ENCODE measurements at regions not wholly inside any gene's neighbourhood (a gene's known extent, or its start where the extent isn't known, plus 50 kb on each side); places are given as distances from the start of the nearest gene placed in this dataset.

- Histone ChIP-seq H3K14ac (ENCODE audit: low read length) (no peak overlapping the region), H3K4ac (ENCODE audit: low read length) (no peak overlapping the region), H3K9ac (ENCODE audit: low read depth, low read length, poor library complexity) (no peak overlapping the region), H3K18ac (ENCODE audit: low read length) (no peak overlapping the region), H3K27me3 (ENCODE audit: control insufficient read depth in 3 of 3, insufficient read depth in 3 of 3, low read depth in 1 of 3, low read length in 3 of 3) (no peaks in the 10 kb centered on the region), H4K8ac (ENCODE audit: low read depth, low read length) (no peak overlapping the region), H3K23ac (ENCODE audit: low read depth, low read length, poor library complexity) (no peak overlapping the region), H2BK5ac (ENCODE audit: low read length) (no peak overlapping the region), H3K4me1 (ENCODE audit: control insufficient read depth in 2 of 2, insufficient read depth in 1 of 2, low read depth in 1 of 2, low read length in 2 of 2) (peaks cover 0 to 2% of the 10 kb centered on the region in 2 donors), H3K79me1 (ENCODE audit: low read depth, low read length) (no peaks in the 10 kb centered on the region), H4K91ac (ENCODE audit: low read depth, low read length, poor library complexity) (no peak overlapping the region), H2AFZ (ENCODE audit: low read length) (no peak overlapping the region), H3K36me3 (replicated peaks in 1 of 2; ENCODE audit: control insufficient read depth in 2 of 2, insufficient read depth in 2 of 2, low read length in 2 of 2) (no peaks in the 10 kb centered on the region), H3K4me2 (ENCODE audit: insufficient read depth, low read length, poor library complexity, severe bottlenecking) (no peak overlapping the region), H2BK15ac (ENCODE audit: low read length) (no peak overlapping the region), H3K4me3 (ENCODE audit: low read length in 2 of 2) (no peak overlapping the region), H2BK12ac (ENCODE audit: low read length) (no peak overlapping the region), H3K9me3 (replicated peaks in 1 of 2; ENCODE audit: control insufficient read depth in 2 of 2, insufficient read depth in 1 of 2, low read depth in 1 of 2, low read length in 2 of 2) (peaks cover 0 to 3% of the 10 kb centered on the region in 2 donors), H2BK120ac (ENCODE audit: low read depth, low read length) (no peak overlapping the region), H3K27ac (replicated peaks; ENCODE audit: low read length) (no peak overlapping the region), H2AK5ac (ENCODE audit: low read depth, low read length) (no peak overlapping the region)
- DNase-seq (ENCODE audit: low spot score): no peak
- whole genome bisulfite sequencing, 2 donors (ENCODE audit: extremely low coverage in 2 of 2, insufficient read length in 2 of 2, insufficient replicate concordance in 1 of 2): no CpG with 5 or more reads among the region's 9 CpGs
Measured at GRCh38 chr18:78743078-78743477, 236.5 kb upstream of the SALL3 start.

- Histone ChIP-seq H2BK120ac (ENCODE audit: low read depth, low read length) (no peak overlapping the region), H2BK12ac (ENCODE audit: low read length) (no peak overlapping the region), H3K23ac (ENCODE audit: low read depth, low read length, poor library complexity) (no peak overlapping the region), H3K36me3 (replicated peaks in 1 of 2; ENCODE audit: control insufficient read depth in 2 of 2, insufficient read depth in 2 of 2, low read length in 2 of 2) (no peaks in the 10 kb centered on the region), H3K9me3 (replicated peaks in 1 of 2; ENCODE audit: control insufficient read depth in 2 of 2, insufficient read depth in 1 of 2, low read depth in 1 of 2, low read length in 2 of 2) (no peaks in the 10 kb centered on the region), H3K4me1 (ENCODE audit: control insufficient read depth in 2 of 2, insufficient read depth in 1 of 2, low read depth in 1 of 2, low read length in 2 of 2) (no peaks in the 10 kb centered on the region), H2BK15ac (ENCODE audit: low read length) (no peak overlapping the region), H4K8ac (ENCODE audit: low read depth, low read length) (no peak overlapping the region), H2BK5ac (ENCODE audit: low read length) (no peak overlapping the region), H3K18ac (ENCODE audit: low read length) (no peak overlapping the region), H3K4me2 (ENCODE audit: insufficient read depth, low read length, poor library complexity, severe bottlenecking) (no peak overlapping the region), H3K27me3 (ENCODE audit: control insufficient read depth in 3 of 3, insufficient read depth in 3 of 3, low read depth in 1 of 3, low read length in 3 of 3) (no peaks in the 10 kb centered on the region), H3K9ac (ENCODE audit: low read depth, low read length, poor library complexity) (no peak overlapping the region), H2AK5ac (ENCODE audit: low read depth, low read length) (no peak overlapping the region), H3K79me1 (ENCODE audit: low read depth, low read length) (peaks cover 3% of the 10 kb centered on the region), H3K4ac (ENCODE audit: low read length) (no peak overlapping the region), H3K14ac (ENCODE audit: low read length) (no peak overlapping the region), H3K4me3 (ENCODE audit: low read length in 2 of 2) (no peak overlapping the region), H4K91ac (ENCODE audit: low read depth, low read length, poor library complexity) (no peak overlapping the region), H2AFZ (ENCODE audit: low read length) (no peak overlapping the region), H3K27ac (replicated peaks; ENCODE audit: low read length) (no peak overlapping the region)
- no peak for DNase-seq (ENCODE audit: low spot score)
- WGBS, 2 donors (ENCODE audit: extremely low coverage in 2 of 2, insufficient read length in 2 of 2, insufficient replicate concordance in 1 of 2): no CpG with 5 or more reads among the region's 17 CpGs
Measured at GRCh38 chr18:78751664-78752063, 228.0 kb upstream of the SALL3 start.

GRCh38 chr18:78753240-78753639 is 226.4 kb upstream of the SALL3 start:
- DNase-seq (ENCODE audit: low spot score): no peak
- Histone ChIP-seq H3K14ac (ENCODE audit: low read length) (no peak overlapping the region), H3K4me1 (ENCODE audit: control insufficient read depth in 2 of 2, insufficient read depth in 1 of 2, low read depth in 1 of 2, low read length in 2 of 2) (no peaks in the 10 kb centered on the region), H3K23ac (ENCODE audit: low read depth, low read length, poor library complexity) (no peak overlapping the region), H4K8ac (ENCODE audit: low read depth, low read length) (no peak overlapping the region), H3K4me3 (ENCODE audit: low read length in 2 of 2) (peak overlapping the region in 1 of 2 donors; percentile 20), H4K91ac (ENCODE audit: low read depth, low read length, poor library complexity) (no peak overlapping the region), H3K79me1 (ENCODE audit: low read depth, low read length) (peaks cover 3% of the 10 kb centered on the region), H2BK5ac (ENCODE audit: low read length) (peak overlapping the region; percentile 20), H2BK15ac (ENCODE audit: low read length) (peak overlapping the region; percentile 54), H3K4ac (ENCODE audit: low read length) (no peak overlapping the region), H3K27me3 (ENCODE audit: control insufficient read depth in 3 of 3, insufficient read depth in 3 of 3, low read depth in 1 of 3, low read length in 3 of 3) (no peaks in the 10 kb centered on the region), H2AFZ (ENCODE audit: low read length) (no peak overlapping the region), H3K4me2 (ENCODE audit: insufficient read depth, low read length, poor library complexity, severe bottlenecking) (no peak overlapping the region), H3K9ac (ENCODE audit: low read depth, low read length, poor library complexity) (peak overlapping the region; percentile 40), H2BK120ac (ENCODE audit: low read depth, low read length) (no peak overlapping the region), H3K9me3 (replicated peaks in 1 of 2; ENCODE audit: control insufficient read depth in 2 of 2, insufficient read depth in 1 of 2, low read depth in 1 of 2, low read length in 2 of 2) (no peaks in the 10 kb centered on the region), H3K27ac (replicated peaks; ENCODE audit: low read length) (no peak overlapping the region), H3K36me3 (replicated peaks in 1 of 2; ENCODE audit: control insufficient read depth in 2 of 2, insufficient read depth in 2 of 2, low read length in 2 of 2) (no peaks in the 10 kb centered on the region), H2BK12ac (ENCODE audit: low read length) (no peak overlapping the region), H3K18ac (ENCODE audit: low read length) (no peak overlapping the region), H2AK5ac (ENCODE audit: low read depth, low read length) (no peak overlapping the region)
- WGBS, 2 donors (ENCODE audit: extremely low coverage in 2 of 2, insufficient read length in 2 of 2, insufficient replicate concordance in 1 of 2): no CpG with 5 or more reads among the region's 23 CpGs

- Histone ChIP-seq H3K18ac (ENCODE audit: low read length) (no peak overlapping the region), H3K9ac (ENCODE audit: low read depth, low read length, poor library complexity) (no peak overlapping the region), H3K14ac (ENCODE audit: low read length) (no peak overlapping the region), H4K91ac (ENCODE audit: low read depth, low read length, poor library complexity) (no peak overlapping the region), H2BK5ac (ENCODE audit: low read length) (no peak overlapping the region), H3K4me3 (ENCODE audit: low read length in 2 of 2) (no peak overlapping the region), H2BK15ac (ENCODE audit: low read length) (no peak overlapping the region), H3K9me3 (replicated peaks in 1 of 2; ENCODE audit: control insufficient read depth in 2 of 2, insufficient read depth in 1 of 2, low read depth in 1 of 2, low read length in 2 of 2) (no peaks in the 10 kb centered on the region), H3K4me2 (ENCODE audit: insufficient read depth, low read length, poor library complexity, severe bottlenecking) (no peak overlapping the region), H3K79me1 (ENCODE audit: low read depth, low read length) (peaks cover 3% of the 10 kb centered on the region), H3K4ac (ENCODE audit: low read length) (no peak overlapping the region), H4K8ac (ENCODE audit: low read depth, low read length) (peak overlapping the region; percentile 56), H2BK120ac (ENCODE audit: low read depth, low read length) (no peak overlapping the region), H3K4me1 (ENCODE audit: control insufficient read depth in 2 of 2, insufficient read depth in 1 of 2, low read depth in 1 of 2, low read length in 2 of 2) (no peaks in the 10 kb centered on the region), H3K36me3 (replicated peaks in 1 of 2; ENCODE audit: control insufficient read depth in 2 of 2, insufficient read depth in 2 of 2, low read length in 2 of 2) (no peaks in the 10 kb centered on the region), H2BK12ac (ENCODE audit: low read length) (no peak overlapping the region), H3K27ac (replicated peaks; ENCODE audit: low read length) (no peak overlapping the region), H3K23ac (ENCODE audit: low read depth, low read length, poor library complexity) (no peak overlapping the region), H2AFZ (ENCODE audit: low read length) (no peak overlapping the region), H3K27me3 (ENCODE audit: control insufficient read depth in 3 of 3, insufficient read depth in 3 of 3, low read depth in 1 of 3, low read length in 3 of 3) (no peaks in the 10 kb centered on the region), H2AK5ac (ENCODE audit: low read depth, low read length) (no peak overlapping the region)
- no CpG with 5 or more reads among the region's 23 CpGs for WGBS, 2 donors (ENCODE audit: extremely low coverage in 2 of 2, insufficient read length in 2 of 2, insufficient replicate concordance in 1 of 2)
- no peak for DNase-seq (ENCODE audit: low spot score)
Measured at GRCh38 chr18:78754311-78755043, 225.1 kb upstream of the SALL3 start.

Data from neuronal stem cell (in vitro differentiated cells).